ENCODE measurements at regions not wholly inside any gene's neighbourhood (a gene's known extent, or its start where the extent isn't known, plus 50 kb on each side); places are given as distances from the start of the nearest gene placed in this dataset.

DNA sequence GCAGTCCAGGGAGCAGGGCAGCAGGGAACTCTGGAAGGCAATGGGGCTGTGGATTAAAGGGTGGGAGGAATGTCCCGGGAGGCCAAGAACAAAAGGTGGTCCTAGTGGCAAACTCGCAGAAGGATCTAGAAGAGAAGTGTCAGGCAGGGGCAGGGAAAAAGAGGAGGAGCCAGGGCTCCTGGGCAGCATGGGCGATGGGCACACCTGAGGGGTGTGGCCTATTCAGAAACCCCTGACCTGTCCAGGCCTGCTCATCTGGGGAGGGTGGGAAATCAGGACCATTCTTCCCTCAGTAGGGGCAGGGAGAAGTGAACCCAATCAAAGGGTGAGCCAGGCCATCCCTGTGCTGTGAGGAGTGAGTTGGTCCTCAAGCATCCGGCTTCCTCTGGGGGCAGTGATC, 108.6 kb downstream of the TRIM29 start:
- TF ChIP-seq, protein P1, sequence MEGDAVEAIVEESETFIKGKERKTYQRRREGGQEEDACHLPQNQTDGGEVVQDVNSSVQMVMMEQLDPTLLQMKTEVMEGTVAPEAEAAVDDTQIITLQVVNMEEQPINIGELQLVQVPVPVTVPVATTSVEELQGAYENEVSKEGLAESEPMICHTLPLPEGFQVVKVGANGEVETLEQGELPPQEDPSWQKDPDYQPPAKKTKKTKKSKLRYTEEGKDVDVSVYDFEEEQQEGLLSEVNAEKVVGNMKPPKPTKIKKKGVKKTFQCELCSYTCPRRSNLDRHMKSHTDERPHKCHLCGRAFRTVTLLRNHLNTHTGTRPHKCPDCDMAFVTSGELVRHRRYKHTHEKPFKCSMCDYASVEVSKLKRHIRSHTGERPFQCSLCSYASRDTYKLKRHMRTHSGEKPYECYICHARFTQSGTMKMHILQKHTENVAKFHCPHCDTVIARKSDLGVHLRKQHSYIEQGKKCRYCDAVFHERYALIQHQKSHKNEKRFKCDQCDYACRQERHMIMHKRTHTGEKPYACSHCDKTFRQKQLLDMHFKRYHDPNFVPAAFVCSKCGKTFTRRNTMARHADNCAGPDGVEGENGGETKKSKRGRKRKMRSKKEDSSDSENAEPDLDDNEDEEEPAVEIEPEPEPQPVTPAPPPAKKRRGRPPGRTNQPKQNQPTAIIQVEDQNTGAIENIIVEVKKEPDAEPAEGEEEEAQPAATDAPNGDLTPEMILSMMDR (conservative IDR thresholded peaks at IDR 0.05; ENCODE audit: low read length) = no peak
- TF ChIP-seq EZH2phosphoT487 (IDR thresholded peaks at IDR 0.05; ENCODE audit: borderline replicate concordance) = no peak

Measured in Loucy (cell line).